Omental fat pad (tissue), 3 donors: ENCODE measurements at regions not wholly inside any gene's neighbourhood (a gene's known extent, or its start where the extent isn't known, plus 50 kb on each side); places are given as distances from the start of the nearest gene placed in this dataset.
A peak's percentile ranks its signal among the peaks of the same experiment; 100 is the strongest.

ENCODE experiments used
- ATAC-seq: fragments of 150-250 bp; one replicate; pipeline ENCODE4 v1.9.1; 2016; ENCODE audit warnings: mild to moderate bottlenecking, moderate library complexity; ENCODE audit not compliant: low FRiP score
- DNase-seq: peaks from one replicate; pipeline ENCODE4 v3.0.0-alpha.2; 2019; ENCODE audit warnings: low spot score
- TF ChIP-seq, protein P1 (sequence below), 3 donors: fragments of 450-650 bp; IDR thresholded peaks; one replicate each; pipeline ENCODE4 v1.5.1; 2016 to 2017; ENCODE audit warnings: antibody characterized with exemption in 3 of 3, mild to moderate bottlenecking in 3 of 3, moderate library complexity in 2 of 3

- TF ChIP-seq, protein P1, sequence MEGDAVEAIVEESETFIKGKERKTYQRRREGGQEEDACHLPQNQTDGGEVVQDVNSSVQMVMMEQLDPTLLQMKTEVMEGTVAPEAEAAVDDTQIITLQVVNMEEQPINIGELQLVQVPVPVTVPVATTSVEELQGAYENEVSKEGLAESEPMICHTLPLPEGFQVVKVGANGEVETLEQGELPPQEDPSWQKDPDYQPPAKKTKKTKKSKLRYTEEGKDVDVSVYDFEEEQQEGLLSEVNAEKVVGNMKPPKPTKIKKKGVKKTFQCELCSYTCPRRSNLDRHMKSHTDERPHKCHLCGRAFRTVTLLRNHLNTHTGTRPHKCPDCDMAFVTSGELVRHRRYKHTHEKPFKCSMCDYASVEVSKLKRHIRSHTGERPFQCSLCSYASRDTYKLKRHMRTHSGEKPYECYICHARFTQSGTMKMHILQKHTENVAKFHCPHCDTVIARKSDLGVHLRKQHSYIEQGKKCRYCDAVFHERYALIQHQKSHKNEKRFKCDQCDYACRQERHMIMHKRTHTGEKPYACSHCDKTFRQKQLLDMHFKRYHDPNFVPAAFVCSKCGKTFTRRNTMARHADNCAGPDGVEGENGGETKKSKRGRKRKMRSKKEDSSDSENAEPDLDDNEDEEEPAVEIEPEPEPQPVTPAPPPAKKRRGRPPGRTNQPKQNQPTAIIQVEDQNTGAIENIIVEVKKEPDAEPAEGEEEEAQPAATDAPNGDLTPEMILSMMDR (IDR thresholded peaks at IDR 0.05), result no peak
- no peak for DNase-seq
These were observed 558.9 kb upstream of the MGMT start for GRCh38 chr10:128908099-128908498.

DNA sequence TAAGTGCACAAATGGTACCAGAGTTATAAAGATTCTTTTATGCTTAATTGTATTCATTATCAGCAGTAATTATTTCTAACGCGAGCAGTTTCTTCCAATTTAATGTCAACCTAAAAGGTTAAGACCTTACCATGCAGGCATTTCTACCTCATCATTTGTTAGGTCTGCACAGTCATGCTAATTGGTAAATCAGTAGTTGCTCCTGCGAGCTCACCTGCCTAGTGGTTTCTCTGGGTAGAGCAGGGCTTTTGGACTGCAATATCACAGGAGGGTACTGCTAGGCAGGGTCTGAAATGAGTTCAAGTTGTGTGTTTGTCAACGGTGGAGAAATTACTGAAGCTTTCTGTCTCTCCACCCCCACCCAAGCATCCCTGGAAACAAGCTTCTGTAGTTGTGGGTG lies 558.5 kb upstream of the MGMT start:
- TF ChIP-seq, protein P1 (IDR thresholded peaks at IDR 0.05), result no peak
- no peak for DNase-seq
- no peak for ATAC-seq

More at GRCh38 chr10:128908099-128908498, 558.9 kb upstream of the MGMT start:
- ATAC-seq, result no peak

GRCh38 chr10:128912568-128913311 lies 554.3 kb upstream of the MGMT start:
- DNase-seq (no peak), ATAC-seq (no peak)
- TF ChIP-seq, protein P1 (IDR thresholded peaks at IDR 0.05), result no peak

- ATAC-seq, result peak; percentile 61
- TF ChIP-seq, protein P1 (IDR thresholded peaks at IDR 0.05), result no peak
These were observed 552.4 kb upstream of the MGMT start for GRCh38 chr10:128914681-128915080.

DNA sequence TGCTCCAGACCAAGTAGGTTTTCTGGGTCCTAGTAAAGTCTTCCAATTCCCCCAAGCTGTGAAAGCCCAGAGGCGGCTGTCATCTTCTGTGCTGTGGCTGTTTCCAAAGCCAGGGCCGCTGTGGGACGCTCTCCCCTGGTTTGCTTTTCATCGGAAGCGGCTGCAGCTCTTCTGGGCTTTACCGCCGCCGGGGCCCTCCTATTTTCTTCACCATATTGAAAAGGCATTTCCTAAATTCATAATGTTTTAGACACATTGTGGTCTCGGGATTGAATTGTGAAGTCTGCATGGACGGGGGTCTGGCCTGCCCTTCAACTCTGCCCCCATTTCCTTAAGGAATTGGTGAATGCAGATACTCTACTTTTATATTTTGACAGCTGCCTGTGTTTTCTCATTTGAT lies 551.4 kb upstream of the MGMT start:
- TF ChIP-seq, protein P1 (IDR thresholded peaks at IDR 0.05), result no peak
- no peak for ATAC-seq
- no peak for DNase-seq

More at GRCh38 chr10:128914681-128915080, 552.4 kb upstream of the MGMT start:
- DNase-seq, result no peak

- ATAC-seq (no peak), DNase-seq (no peak)
- TF ChIP-seq, protein P1 (IDR thresholded peaks at IDR 0.05), result no peak
These were observed 550.7 kb upstream of the MGMT start for GRCh38 chr10:128916383-128916782.

DNA sequence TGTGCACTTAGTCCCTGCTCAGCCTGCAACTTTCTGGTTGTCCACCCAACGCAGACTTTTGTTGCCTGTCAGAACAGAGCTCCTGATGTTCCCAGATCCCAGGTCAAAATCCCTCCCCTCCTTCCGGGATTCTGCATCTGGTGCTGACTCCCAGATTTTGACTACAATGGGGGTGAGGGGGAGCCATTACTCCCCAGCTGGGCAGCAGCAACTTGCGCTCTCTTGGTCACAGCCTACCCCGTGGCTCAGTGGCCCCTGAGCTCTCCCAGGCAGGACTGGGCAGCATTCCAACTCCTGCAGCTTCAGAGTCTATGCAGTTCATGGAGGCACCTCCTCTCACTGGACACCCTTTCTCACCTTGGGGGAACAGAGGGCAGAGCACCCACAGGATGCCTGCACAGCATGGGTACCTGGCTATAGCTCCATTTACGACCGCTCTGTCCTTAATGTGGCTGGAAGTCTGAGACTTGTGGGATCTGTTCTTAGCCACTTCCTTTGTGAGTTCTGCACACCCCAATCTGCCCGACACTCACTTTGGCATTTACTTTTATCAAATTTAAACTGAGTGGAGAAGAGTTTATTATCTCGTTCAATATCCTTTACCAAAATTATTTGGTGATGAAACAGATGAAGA lies 545.5 kb upstream of the MGMT start:
- TF ChIP-seq, protein P1 (IDR thresholded peaks at IDR 0.05), result no peak
- no peak for DNase-seq
- no peak for ATAC-seq
